ENCODE measurements at regions not wholly inside any gene's neighbourhood (a gene's known extent, or its start where the extent isn't known, plus 50 kb on each side); places are given as distances from the start of the nearest gene placed in this dataset.

GRCh38 chr3:24890012-24890411 lies 395.4 kb upstream of the THRB start (continued):
- no peak for TF ChIP-seq CTCF (conservative IDR thresholded peaks at IDR 0.05; ENCODE audit: low read depth in 2 of 2)
- no peak for TF ChIP-seq ZNF331 (CRISPR knock-in tag; IDR thresholded peaks at IDR 0.05; ENCODE audit: low read depth)
- TF ChIP-seq EZH2 (IDR thresholded peaks at IDR 0.05; ENCODE audit: low read depth, unreplicated experiment) = no peak
- TF ChIP-seq POLR2AphosphoS5 (IDR thresholded peaks at IDR 0.05; ENCODE audit: low read depth) = no peak
- no peak for TF ChIP-seq REST (IDR thresholded peaks at IDR 0.05; ENCODE audit: unreplicated experiment)
- TF ChIP-seq STAT1 (IDR thresholded peaks at IDR 0.05; ENCODE audit: unreplicated experiment) = no peak

GRCh38 chr3:24899373-24899772 lies 404.7 kb upstream of the THRB start:
- Histone ChIP-seq H3F3A (replicated peaks; ENCODE audit: low read depth) (no peaks in the 10 kb centered on the region), H3K9me2 (ENCODE audit: insufficient read depth) (no peaks in the 10 kb centered on the region), H3K4me3 (no peak overlapping the region), H2AFZ (no peak overlapping the region), H3K79me2 (replicated peaks; ENCODE audit: insufficient read depth) (no peaks in the 10 kb centered on the region), H4K20me1 (replicated peaks; ENCODE audit: insufficient read depth) (no peaks in the 10 kb centered on the region), H3K4me1 (ENCODE audit: insufficient read depth) (no peaks in the 10 kb centered on the region), H3K27ac (ENCODE audit: low read depth) (no peak overlapping the region), H3K4me2 (no peak overlapping the region), H3K36me3 (ENCODE audit: insufficient read depth) (no peaks in the 10 kb centered on the region), H3K27me3 (ENCODE audit: insufficient read depth) (no peaks in the 10 kb centered on the region)
- DNase-seq (ENCODE audit: low spot score) = no peak
- ATAC-seq = no peak
- no peaks in the 10 kb centered on the region; the same call in 2 of the 3 replicates for H3K4me1 Mint-ChIP-seq
- H3K9me3 Mint-ChIP-seq = no peaks in the 10 kb centered on the region
- H3K4me3 Mint-ChIP-seq = no peak overlapping the region
- H3K27ac Mint-ChIP-seq = no peak overlapping the region
- no peaks in the 10 kb centered on the region for H3K27me3 Mint-ChIP-seq (ENCODE audit: insufficient read depth, low read depth, poor library complexity)
- H3K36me3 Mint-ChIP-seq (ENCODE audit: low read depth) = no peaks in the 10 kb centered on the region
- TF ChIP-seq ETS1 (IDR thresholded peaks at IDR 0.05) (no peak), EZH2phosphoT487 (IDR thresholded peaks at IDR 0.05; ENCODE audit: unreplicated experiment) (no peak), ZNF114 (CRISPR knock-in tag; IDR thresholded peaks at IDR 0.05) (no peak), REST (IDR thresholded peaks at IDR 0.05; ENCODE audit: unreplicated experiment) (no peak), EZH2 (IDR thresholded peaks at IDR 0.05; ENCODE audit: low read depth, unreplicated experiment) (no peak), ZNF331 (CRISPR knock-in tag; IDR thresholded peaks at IDR 0.05; ENCODE audit: low read depth) (no peak), CREB1 (CRISPR knock-in tag; IDR thresholded peaks at IDR 0.05; ENCODE audit: low read depth) (no peak), STAT1 (IDR thresholded peaks at IDR 0.05; ENCODE audit: unreplicated experiment) (no peak)
